HEK293 (cell line): ENCODE measurements at regions not wholly inside any gene's neighbourhood (a gene's known extent, or its start where the extent isn't known, plus 50 kb on each side); places are given as distances from the start of the nearest gene placed in this dataset.

Source experiments
- SETDB1 ChIP-seq: IDR thresholded peaks from one replicate; pipeline ENCODE4 v1.6.1; 2017; ENCODE audit warnings: mild to moderate bottlenecking, low read length, moderate library complexity, mixed read lengths; ENCODE audit not compliant: insufficient read length
- ZNF530 ChIP-seq: fragments of 450-650 bp; formaldehyde crosslinking; IDR thresholded peaks from 2 replicates; pipeline ENCODE4 v1.5.1; 2016; ENCODE audit warnings: low read depth, missing biosample characterization, missing genetic modification characterization
- TF ChIP-seq, protein P1 (sequence below): fragments of 450-650 bp; formaldehyde crosslinking; IDR thresholded peaks from 2 replicates; pipeline ENCODE4 v1.5.1; 2016; ENCODE audit warnings: missing biosample characterization, missing genetic modification characterization

DNA sequence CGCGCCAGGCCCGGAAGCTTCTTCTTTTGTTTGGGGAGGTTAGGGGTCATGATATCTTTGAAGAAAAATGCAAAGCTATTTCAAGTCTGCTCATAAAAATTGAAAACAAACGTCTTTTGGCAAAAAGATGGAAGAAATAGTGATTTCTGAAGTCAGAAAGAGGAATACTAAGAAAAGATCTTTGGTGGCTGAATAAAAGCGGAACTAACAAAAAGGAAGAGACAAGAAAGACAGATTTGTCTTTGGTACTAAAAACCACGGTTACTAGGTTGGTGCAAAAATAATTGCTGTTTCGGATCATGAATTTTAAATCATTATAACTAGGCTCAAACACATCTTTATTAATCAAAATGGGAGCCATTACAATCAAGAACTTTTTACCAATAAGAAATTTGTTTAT lies 164.6 kb upstream of the TRIB2 start:
- TF ChIP-seq SETDB1 (no peak), ZNF530 (tag by site-specific recombination) (no peak)
- TF ChIP-seq, protein P1, sequence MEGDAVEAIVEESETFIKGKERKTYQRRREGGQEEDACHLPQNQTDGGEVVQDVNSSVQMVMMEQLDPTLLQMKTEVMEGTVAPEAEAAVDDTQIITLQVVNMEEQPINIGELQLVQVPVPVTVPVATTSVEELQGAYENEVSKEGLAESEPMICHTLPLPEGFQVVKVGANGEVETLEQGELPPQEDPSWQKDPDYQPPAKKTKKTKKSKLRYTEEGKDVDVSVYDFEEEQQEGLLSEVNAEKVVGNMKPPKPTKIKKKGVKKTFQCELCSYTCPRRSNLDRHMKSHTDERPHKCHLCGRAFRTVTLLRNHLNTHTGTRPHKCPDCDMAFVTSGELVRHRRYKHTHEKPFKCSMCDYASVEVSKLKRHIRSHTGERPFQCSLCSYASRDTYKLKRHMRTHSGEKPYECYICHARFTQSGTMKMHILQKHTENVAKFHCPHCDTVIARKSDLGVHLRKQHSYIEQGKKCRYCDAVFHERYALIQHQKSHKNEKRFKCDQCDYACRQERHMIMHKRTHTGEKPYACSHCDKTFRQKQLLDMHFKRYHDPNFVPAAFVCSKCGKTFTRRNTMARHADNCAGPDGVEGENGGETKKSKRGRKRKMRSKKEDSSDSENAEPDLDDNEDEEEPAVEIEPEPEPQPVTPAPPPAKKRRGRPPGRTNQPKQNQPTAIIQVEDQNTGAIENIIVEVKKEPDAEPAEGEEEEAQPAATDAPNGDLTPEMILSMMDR (tag by site-specific recombination) = no peak
